AG09309 (cell line): ENCODE measurements at regions not wholly inside any gene's neighbourhood (a gene's known extent, or its start where the extent isn't known, plus 50 kb on each side); places are given as distances from the start of the nearest gene placed in this dataset.

Experiments used
- DNase-seq: peaks from one replicate; pipeline ENCODE4 v3.0.0-alpha.2; 2010; ENCODE audit warnings: low read depth
- H3K4me3 ChIP-seq: 2 replicates; pipeline ENCODE4 v1.5.1; 2011; ENCODE audit warnings: mild to moderate bottlenecking, low read depth, low read length, moderate library complexity; ENCODE audit not compliant: control insufficient read depth
- TF ChIP-seq, protein P1 (sequence below): IDR thresholded peaks from 2 replicates; pipeline ENCODE4 v1.5.1; 2011; ENCODE audit warnings: mild to moderate bottlenecking, low read depth, low read length, inconsistent platforms; ENCODE audit not compliant: insufficient read depth, control insufficient read depth; ENCODE audit errors: missing control alignments

DNA sequence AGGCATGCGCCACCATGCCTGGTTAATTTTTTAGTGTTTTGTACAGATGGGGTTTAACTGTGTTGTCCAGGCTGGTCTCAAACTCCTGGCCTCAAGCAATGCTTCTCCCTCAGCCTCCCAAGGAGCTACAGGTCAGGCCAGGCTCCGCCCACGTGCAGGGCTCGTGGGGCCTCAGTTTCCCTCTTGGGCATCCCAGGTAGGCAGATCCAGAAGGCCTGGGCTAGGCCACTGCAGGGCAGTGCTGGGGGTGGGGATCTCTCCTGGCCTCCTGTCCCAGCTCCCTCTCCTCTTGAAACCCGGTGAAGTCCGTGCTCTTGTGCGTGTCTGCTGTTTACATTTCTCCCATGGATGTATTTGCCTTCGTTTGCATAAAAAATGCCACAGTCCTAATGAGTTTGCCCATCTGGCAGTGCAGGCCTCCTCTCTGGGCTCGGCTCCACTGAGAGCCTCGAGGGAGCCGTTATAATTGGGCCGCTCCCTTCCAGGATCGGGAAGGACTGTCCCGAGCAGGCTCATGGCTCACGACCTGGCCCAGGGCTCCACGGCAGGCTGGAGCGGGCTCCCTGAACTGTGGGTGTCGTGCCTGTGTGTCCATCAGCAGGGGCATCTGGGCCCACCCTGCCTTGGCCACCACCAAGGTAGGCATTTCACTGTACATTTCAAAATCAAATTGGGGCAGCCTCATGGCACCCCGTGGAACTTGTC is 52.6 kb upstream of the RUFY1 start:
- H3K4me3 ChIP-seq = no peak overlapping the region
- TF ChIP-seq, protein P1, sequence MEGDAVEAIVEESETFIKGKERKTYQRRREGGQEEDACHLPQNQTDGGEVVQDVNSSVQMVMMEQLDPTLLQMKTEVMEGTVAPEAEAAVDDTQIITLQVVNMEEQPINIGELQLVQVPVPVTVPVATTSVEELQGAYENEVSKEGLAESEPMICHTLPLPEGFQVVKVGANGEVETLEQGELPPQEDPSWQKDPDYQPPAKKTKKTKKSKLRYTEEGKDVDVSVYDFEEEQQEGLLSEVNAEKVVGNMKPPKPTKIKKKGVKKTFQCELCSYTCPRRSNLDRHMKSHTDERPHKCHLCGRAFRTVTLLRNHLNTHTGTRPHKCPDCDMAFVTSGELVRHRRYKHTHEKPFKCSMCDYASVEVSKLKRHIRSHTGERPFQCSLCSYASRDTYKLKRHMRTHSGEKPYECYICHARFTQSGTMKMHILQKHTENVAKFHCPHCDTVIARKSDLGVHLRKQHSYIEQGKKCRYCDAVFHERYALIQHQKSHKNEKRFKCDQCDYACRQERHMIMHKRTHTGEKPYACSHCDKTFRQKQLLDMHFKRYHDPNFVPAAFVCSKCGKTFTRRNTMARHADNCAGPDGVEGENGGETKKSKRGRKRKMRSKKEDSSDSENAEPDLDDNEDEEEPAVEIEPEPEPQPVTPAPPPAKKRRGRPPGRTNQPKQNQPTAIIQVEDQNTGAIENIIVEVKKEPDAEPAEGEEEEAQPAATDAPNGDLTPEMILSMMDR = no peak
- DNase-seq = no peak

DNA sequence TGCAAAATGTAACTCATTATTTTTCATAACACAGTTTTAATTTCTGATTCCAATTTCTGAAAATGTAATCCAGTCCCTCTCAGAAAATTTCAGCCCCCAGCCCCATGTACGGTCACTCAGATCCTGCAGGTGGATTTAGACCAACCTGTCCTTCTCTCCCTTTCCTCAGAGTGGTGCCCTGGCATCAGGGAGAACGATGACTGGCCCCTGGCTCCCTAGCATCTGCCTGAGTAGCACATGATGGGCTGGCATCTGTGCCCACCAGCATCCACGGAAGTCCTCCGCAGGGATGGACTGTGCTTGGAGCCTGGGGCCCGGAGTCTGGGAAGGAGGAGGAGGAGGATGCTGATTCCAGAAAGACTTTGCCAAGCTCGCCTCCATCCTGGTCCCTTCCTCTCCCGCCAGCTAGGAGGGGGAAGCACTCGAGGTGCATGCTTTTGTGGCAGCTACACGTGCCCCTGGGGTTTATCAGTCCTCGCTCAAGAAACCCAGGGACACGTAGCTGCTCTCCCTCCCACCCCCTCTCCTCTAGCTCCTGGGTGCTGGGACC is 54.4 kb upstream of the RUFY1 start:
- TF ChIP-seq, protein P1 = no peak
- DNase-seq = no peak
- no peak overlapping the region for H3K4me3 ChIP-seq

DNA sequence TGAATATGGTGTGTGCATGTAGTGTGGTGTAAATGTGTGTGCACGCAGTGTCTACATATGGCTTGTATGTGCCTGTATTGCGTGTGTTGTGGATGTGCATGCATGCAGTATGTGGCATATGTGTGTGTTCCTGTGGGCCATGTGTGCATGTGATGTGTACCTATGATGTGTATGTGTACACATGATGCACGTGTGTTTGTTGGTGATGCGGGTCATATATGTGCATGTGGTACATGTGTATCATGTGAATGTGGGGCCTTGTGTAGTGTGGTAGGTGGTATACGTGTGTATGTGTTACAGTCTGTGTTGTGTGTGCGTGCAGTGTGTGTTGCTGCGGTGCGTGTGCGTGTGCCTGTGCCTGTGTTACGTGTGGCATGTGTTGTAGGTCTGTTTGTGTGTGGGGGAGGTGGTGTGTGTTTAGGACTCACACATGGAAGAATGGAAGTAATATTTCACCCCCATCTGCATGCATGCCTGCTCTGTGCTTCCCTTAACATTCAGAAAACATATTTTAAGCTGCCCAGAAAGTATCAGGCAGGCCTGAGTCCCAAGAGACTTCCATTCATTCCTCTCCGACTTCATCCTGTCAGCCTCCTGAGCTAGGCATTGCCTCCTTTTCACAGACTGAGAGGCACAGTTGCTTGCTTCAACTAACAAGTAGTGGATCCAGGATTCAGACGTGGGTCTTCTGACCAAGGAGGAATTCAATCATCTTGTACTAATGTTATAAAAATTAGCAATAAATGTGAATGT is 55.4 kb upstream of the RUFY1 start:
- no peak overlapping the region for H3K4me3 ChIP-seq
- TF ChIP-seq, protein P1 = no peak
- DNase-seq = no peak

DNA sequence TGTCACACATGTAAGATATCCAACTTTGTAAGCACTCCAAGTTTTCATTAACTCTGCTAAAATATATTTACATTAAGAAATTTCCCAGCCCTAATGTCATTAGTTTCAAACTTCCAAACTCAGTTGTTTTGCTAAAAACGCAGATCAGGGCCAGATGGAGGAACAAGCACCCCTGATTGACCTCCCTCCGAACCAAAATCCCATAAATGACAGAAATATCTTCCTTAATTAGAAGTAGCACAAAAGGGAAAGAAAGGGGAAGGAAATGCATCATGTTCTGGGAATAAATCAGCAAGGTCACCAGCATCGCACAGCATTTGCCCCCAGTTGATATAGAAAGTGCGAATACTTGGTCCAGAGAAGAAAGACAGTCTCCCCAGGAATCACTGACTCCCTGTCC is 61.4 kb upstream of the RUFY1 start:
- H3K4me3 ChIP-seq = no peak overlapping the region
- no peak for DNase-seq
- TF ChIP-seq, protein P1 = no peak

DNA sequence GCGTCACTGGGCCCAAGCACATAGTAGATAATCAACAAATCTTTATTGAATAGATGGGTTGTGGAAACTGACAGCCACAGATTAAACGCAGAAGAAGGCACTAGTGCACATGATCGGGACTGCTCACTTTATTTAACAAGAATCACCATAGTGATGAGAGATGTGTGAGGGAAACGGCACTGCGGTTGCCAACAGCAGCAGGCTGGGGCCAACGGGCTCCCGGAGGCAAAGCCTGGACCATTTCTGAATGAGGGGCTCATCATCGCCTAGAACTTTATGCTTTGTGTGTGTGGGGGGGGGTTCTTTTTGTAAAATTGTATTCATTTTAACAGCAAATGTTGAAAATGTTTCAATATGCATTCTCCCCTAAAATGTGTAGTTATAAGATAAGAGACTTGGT is 61.9 kb upstream of the RUFY1 start:
- TF ChIP-seq, protein P1 = no peak
- H3K4me3 ChIP-seq = no peak overlapping the region
- DNase-seq = no peak

DNA sequence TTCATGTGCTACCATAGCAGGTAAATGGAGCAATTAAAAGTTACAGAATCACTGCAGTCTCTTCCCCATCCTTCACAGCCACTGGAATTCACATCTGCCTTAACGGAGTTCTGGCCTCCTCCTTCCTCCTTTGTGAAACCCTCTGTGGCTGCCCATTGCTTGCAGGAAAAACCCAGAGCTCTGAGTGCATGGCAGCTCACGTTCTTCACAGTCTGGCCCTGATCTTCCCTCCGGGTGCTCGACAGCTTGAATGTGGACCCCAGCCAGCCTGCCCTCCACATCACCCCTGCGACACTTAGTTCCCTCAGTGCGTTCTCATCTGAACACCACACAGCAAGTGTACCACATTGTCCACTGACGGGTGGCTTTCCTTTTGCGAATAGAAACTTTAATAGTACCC is 63.2 kb upstream of the RUFY1 start:
- no peak for DNase-seq
- no peak overlapping the region for H3K4me3 ChIP-seq
- TF ChIP-seq, protein P1 = no peak
